B cell (primary cell): ENCODE measurements at regions not wholly inside any gene's neighbourhood (a gene's known extent, or its start where the extent isn't known, plus 50 kb on each side); places are given as distances from the start of the nearest gene placed in this dataset.

Experiments
- ATAC-seq: fragments of 200-7000 bp; cut with Tn5 transposase; one replicate; pipeline ENCODE4 v1.10.0; 2021; ENCODE audit warnings: low read depth, mild to moderate bottlenecking, moderate number of reproducible peaks, moderate library complexity
- CTCF ChIA-PET: fragments of 350-600 bp; sonication (Branson Sonifier 250); formaldehyde crosslinking; loops from one replicate; lab custom pipeline; 2021; ENCODE audit warnings: antibody characterized with exemption, inconsistent platforms; lab: Charles Lee
- POLR2A ChIA-PET: fragments of 350-600 bp; sonication (Branson Sonifier 250); formaldehyde crosslinking; loops from one replicate; lab custom pipeline; 2021; ENCODE audit warnings: antibody characterized with exemption; lab: Charles Lee
- DNase-seq: peaks from one replicate; pipeline ENCODE4 v3.0.0; 2013
- H2AFZ ChIP-seq: 2 replicates; pipeline ENCODE4 v1.6.1; 2012; ENCODE audit warnings: mild to moderate bottlenecking, low read depth, low read length; ENCODE audit not compliant: insufficient read depth, poor library complexity, severe bottlenecking
- H3K27ac ChIP-seq, 2 donors: 1 replicate in 1 of 2; 2 replicates in 1 of 2; pipeline ENCODE4 v1.5.1; 2012 to 2013; ENCODE audit warnings: low read length in 2 of 2, mild to moderate bottlenecking in 2 of 2, moderate library complexity in 1 of 2
- H3K27me3 ChIP-seq, 4 experiments: fragments of 200-600 bp in 1 of 4; sonication (generic) in 1 of 4; replicated peaks in 1 of 4; 1 replicate in 2 of 4; 2 replicates in 2 of 4; pipeline versions ENCODE4 v1.6.1 to v1.7.0; 2013 to 2016; ENCODE audit warnings: low read length in 3 of 4, mild to moderate bottlenecking in 2 of 4, mixed read lengths in 1 of 4, moderate library complexity in 1 of 4; ENCODE audit not compliant: insufficient read depth in 4 of 4, control insufficient read depth in 3 of 4; ENCODE audit errors: control extremely low read depth in 1 of 4
- H3K36me3 ChIP-seq, 2 experiments: replicated peaks in 1 of 2; 1 replicate in 1 of 2; 2 replicates in 1 of 2; pipeline versions ENCODE4 v1.6.1 to v1.7.1; 2013; ENCODE audit warnings: low read length in 1 of 2; ENCODE audit not compliant: insufficient read depth in 2 of 2, control insufficient read depth in 1 of 2; ENCODE audit errors: control extremely low read depth in 1 of 2, extremely low read depth in 1 of 2
- H3K4me1 ChIP-seq, 2 donors: fragments of 200-600 bp in 1 of 2; sonication (generic) in 1 of 2; 1 replicate in 1 of 2; 2 replicates in 1 of 2; pipeline versions ENCODE4 v1.5.1 to v1.6.1; 2013 to 2017; ENCODE audit warnings: low read length in 2 of 2; ENCODE audit not compliant: control insufficient read depth in 2 of 2, insufficient read depth in 2 of 2
- H3K4me2 ChIP-seq: replicated peaks from 2 replicates; pipeline ENCODE3; 2012; ENCODE audit warnings: mild to moderate bottlenecking, low read depth, low read length; ENCODE audit not compliant: poor library complexity, severe bottlenecking
- H3K4me3 ChIP-seq, 5 experiments: fragments of 200-600 bp in 1 of 5; sonication (generic) in 1 of 5; 1 replicate in 3 of 5; 2 replicates in 2 of 5; pipeline versions ENCODE4 v1.5.1 to v1.7.0; 2011 to 2016; ENCODE audit warnings: low read length in 4 of 5, mild to moderate bottlenecking in 4 of 5, low read depth in 2 of 5, control low read depth in 1 of 5, moderate library complexity in 1 of 5; ENCODE audit not compliant: insufficient read depth in 1 of 5; ENCODE audit errors: control extremely low read depth in 1 of 5, extremely low read depth in 1 of 5
- H3K79me2 ChIP-seq: fragments of 200-600 bp; sonication (generic); one replicate; pipeline ENCODE4 v1.6.0; 2016; ENCODE audit warnings: low read length; ENCODE audit not compliant: control insufficient read depth, insufficient read depth
- H3K9ac ChIP-seq: fragments of 200-600 bp; sonication (generic); 2 replicates; pipeline ENCODE4 v1.6.1; 2017; ENCODE audit warnings: mild to moderate bottlenecking, low read length, moderate library complexity
- H3K9me3 ChIP-seq, 3 donors: one replicate each; pipeline versions ENCODE4 v1.6.1 to v1.7.1; 2013; ENCODE audit warnings: low read length in 2 of 3; ENCODE audit not compliant: control insufficient read depth in 2 of 3, insufficient read depth in 1 of 3; ENCODE audit errors: control extremely low read depth in 1 of 3
- H4K20me1 ChIP-seq: 2 replicates; pipeline ENCODE4 v1.6.0; 2012; ENCODE audit warnings: mild to moderate bottlenecking, low read length; ENCODE audit not compliant: insufficient read depth, control insufficient read depth, poor library complexity, severe bottlenecking
- H3K27ac Mint-ChIP-seq: one replicate; pipeline ENCODE4 v1.8.0; 2021; ENCODE audit warnings: mixed read lengths
- H3K27me3 Mint-ChIP-seq: one replicate; pipeline ENCODE4 v1.8.0; 2021; ENCODE audit warnings: mixed read lengths
- H3K4me1 Mint-ChIP-seq: one replicate; pipeline ENCODE4 v1.8.0; 2021; ENCODE audit warnings: mixed read lengths
- H3K4me3 Mint-ChIP-seq: one replicate; pipeline ENCODE4 v1.8.0; 2021; ENCODE audit warnings: mixed read lengths
- H3K9me3 Mint-ChIP-seq: one replicate; pipeline ENCODE4 v1.8.0; 2022; ENCODE audit warnings: mixed read lengths; ENCODE audit not compliant: insufficient read depth
- CTCF ChIP-seq: fragments of 200-600 bp; IDR thresholded peaks from one replicate; pipeline ENCODE4 v1.8.0; 2022; ENCODE audit warnings: antibody characterized with exemption, mild to moderate bottlenecking
- EZH2 ChIP-seq: IDR thresholded peaks from 2 replicates; pipeline ENCODE4 v1.6.1; 2012; ENCODE audit warnings: borderline replicate concordance, low read depth, mild to moderate bottlenecking, moderate library complexity, low read length; ENCODE audit not compliant: insufficient read depth, poor library complexity, severe bottlenecking
- WGBS: methylation state at CpG from one replicate; pipeline ENCODE4 v1.1.5; 2013; ENCODE audit warnings: missing lambda C conversion rate; ENCODE audit not compliant: insufficient coverage; 5-methylcytosine and 5-hydroxymethylcytosine counted together
- intact Hi-C: fragments of 100-400 bp; cut with micrococcal nuclease; formaldehyde crosslinking; loops from one replicate; pipeline ENCODE4 v1.10.0; 2022

GRCh38 chr3:161558236-161558635 lies 61.6 kb downstream of the OTOL1 start:
- H3K9me3 Mint-ChIP-seq, result no peaks in the 10 kb centered on the region
- H3K79me2 ChIP-seq, result no peaks in the 10 kb centered on the region

More at GRCh38 chr3:161558236-161558635, 61.6 kb downstream of the OTOL1 start:
- no peaks in the 10 kb centered on the region for H3K36me3 ChIP-seq
- no peaks in the 10 kb centered on the region for H4K20me1 ChIP-seq
- ATAC-seq (no peak), DNase-seq (no peak)
- H2AFZ ChIP-seq, result no peak overlapping the region
- H3K9me3 ChIP-seq, result no peaks in the 10 kb centered on the region
- Mint-ChIP-seq H3K4me1 (no peaks in the 10 kb centered on the region), H3K27ac (no peak overlapping the region), H3K27me3 (peaks cover 3% of the 10 kb centered on the region), H3K4me3 (no peak overlapping the region)
- 0% methylated on average over 2 of the region's 4 CpGs for WGBS
- TF ChIP-seq EZH2, result no peak
- no peak for TF ChIP-seq CTCF
- ChIA-PET POLR2A (no interaction called here), CTCF (no interaction called here)
- H3K4me2 ChIP-seq, result no peak overlapping the region
- no peaks in the 10 kb centered on the region for H3K4me1 ChIP-seq
- intact Hi-C loops, result no loop called here
- no peaks in the 10 kb centered on the region for H3K27me3 ChIP-seq
- no peak overlapping the region for H3K9ac ChIP-seq
- no peak overlapping the region for H3K27ac ChIP-seq
- no peak overlapping the region for H3K4me3 ChIP-seq
